H9 (cell line): ENCODE measurements at regions not wholly inside any gene's neighbourhood (a gene's known extent, or its start where the extent isn't known, plus 50 kb on each side); places are given as distances from the start of the nearest gene placed in this dataset.

Experiments used
- DNase-seq: peaks from one replicate; pipeline ENCODE4 v3.0.0-alpha.2; 2017
- H2AFZ ChIP-seq: one replicate; pipeline ENCODE4 v1.6.1; 2013; ENCODE audit warnings: mild to moderate bottlenecking, low read length, control low read depth, moderate library complexity
- H2AK5ac ChIP-seq: 2 replicates; pipeline ENCODE4 v1.6.1; 2013; ENCODE audit warnings: low read length, control low read depth, mixed read lengths; ENCODE audit not compliant: insufficient read length
- H2BK120ac ChIP-seq: one replicate; pipeline ENCODE4 v1.6.1; 2013; ENCODE audit warnings: low read depth, mild to moderate bottlenecking, low read length, control low read depth, inconsistent platforms; ENCODE audit not compliant: poor library complexity, severe bottlenecking
- H2BK12ac ChIP-seq: 2 replicates; pipeline ENCODE4 v1.6.1; 2013; ENCODE audit warnings: low read length, control low read depth, mixed read lengths, low read depth; ENCODE audit not compliant: insufficient read length
- H2BK15ac ChIP-seq: 2 replicates; pipeline ENCODE4 v1.6.1; 2013; ENCODE audit warnings: low read depth, low read length, control low read depth
- H2BK20ac ChIP-seq: one replicate; pipeline ENCODE4 v1.6.1; 2013; ENCODE audit warnings: low read depth, mild to moderate bottlenecking, low read length, control low read depth, inconsistent platforms; ENCODE audit not compliant: poor library complexity, severe bottlenecking
- H2BK5ac ChIP-seq: 2 replicates; pipeline ENCODE4 v1.6.1; 2013; ENCODE audit warnings: low read length, control low read depth, mixed read lengths; ENCODE audit not compliant: insufficient read length
- H3K14ac ChIP-seq: 2 replicates; pipeline ENCODE4 v1.6.1; 2013; ENCODE audit warnings: low read length, control low read depth; ENCODE audit not compliant: insufficient read depth
- H3K18ac ChIP-seq: 2 replicates; pipeline ENCODE4 v1.6.1; 2013; ENCODE audit warnings: low read depth, mild to moderate bottlenecking, mixed read lengths, low read length, control low read depth; ENCODE audit not compliant: insufficient read length
- H3K23ac ChIP-seq: 2 replicates; pipeline ENCODE4 v1.6.1; 2013; ENCODE audit warnings: low read length, control low read depth, mixed read lengths, low read depth; ENCODE audit not compliant: insufficient read length
- H3K23me2 ChIP-seq: 2 replicates; pipeline ENCODE4 v1.6.1; 2013; ENCODE audit warnings: low read depth, mild to moderate bottlenecking, mixed read lengths, low read length, control low read depth; ENCODE audit not compliant: insufficient read length, poor library complexity, severe bottlenecking
- H3K27ac ChIP-seq: 2 replicates; pipeline ENCODE4 v1.5.1; 2013; ENCODE audit warnings: low read length, control low read depth, mixed read lengths, low read depth; ENCODE audit not compliant: insufficient read length
- H3K27me3 ChIP-seq: 2 replicates; pipeline ENCODE4 v1.6.1; 2013; ENCODE audit warnings: low read length, control low read depth, inconsistent platforms; ENCODE audit not compliant: insufficient read depth
- H3K4ac ChIP-seq: 2 replicates; pipeline ENCODE4 v1.6.1; 2013; ENCODE audit warnings: low read depth, mild to moderate bottlenecking, control low read depth, inconsistent platforms, low read length, moderate library complexity
- H3K4me1 ChIP-seq: 2 replicates; pipeline ENCODE4 v1.6.1; 2013; ENCODE audit warnings: low read length, control low read depth, inconsistent platforms; ENCODE audit not compliant: insufficient read depth
- H3K4me2 ChIP-seq: 2 replicates; pipeline ENCODE4 v1.6.1; 2013; ENCODE audit warnings: low read length, control low read depth, mixed read lengths; ENCODE audit not compliant: insufficient read length, insufficient read depth
- H3K56ac ChIP-seq: 2 replicates; pipeline ENCODE4 v1.6.1; 2013; ENCODE audit warnings: low read depth, mild to moderate bottlenecking, mixed read lengths, low read length, control low read depth; ENCODE audit not compliant: insufficient read length
- H3K79me1 ChIP-seq: 2 replicates; pipeline ENCODE4 v1.6.1; 2013; ENCODE audit warnings: low read depth, mild to moderate bottlenecking, moderate library complexity, low read length, control low read depth, inconsistent platforms; ENCODE audit not compliant: insufficient read depth, poor library complexity, severe bottlenecking
- H3K79me2 ChIP-seq: 2 replicates; pipeline ENCODE4 v1.6.1; 2013; ENCODE audit warnings: low read length, control low read depth, inconsistent platforms; ENCODE audit not compliant: insufficient read depth
- H3K9ac ChIP-seq: 2 replicates; pipeline ENCODE4 v1.6.1; 2013; ENCODE audit warnings: low read length, control low read depth, mixed read lengths; ENCODE audit not compliant: insufficient read length; ENCODE audit errors: extremely low read depth
- H3K9me3 ChIP-seq: one replicate; pipeline ENCODE4 v1.6.1; 2013; ENCODE audit warnings: low read depth, low read length, inconsistent platforms; ENCODE audit not compliant: control insufficient read depth
- H3T11ph ChIP-seq: one replicate; pipeline ENCODE4 v1.6.1; 2013; ENCODE audit warnings: mild to moderate bottlenecking, low read length, control low read depth, inconsistent platforms
- H4K20me1 ChIP-seq: one replicate; pipeline ENCODE4 v1.6.1; 2013; ENCODE audit not compliant: control insufficient read depth, insufficient read length, insufficient read depth
- H4K5ac ChIP-seq: 2 replicates; pipeline ENCODE4 v1.6.1; 2013; ENCODE audit warnings: low read depth, mild to moderate bottlenecking, mixed read lengths, low read length, control low read depth; ENCODE audit not compliant: insufficient read length
- H4K8ac ChIP-seq: replicated peaks from 2 replicates; pipeline ENCODE4 v1.6.1; 2013; ENCODE audit warnings: low read length, control low read depth, mixed read lengths, low read depth; ENCODE audit not compliant: insufficient read length
- H4K91ac ChIP-seq: 2 replicates; pipeline ENCODE4 v1.6.1; 2013; ENCODE audit warnings: low read depth, mild to moderate bottlenecking, moderate library complexity, mixed read lengths, low read length, control low read depth; ENCODE audit not compliant: insufficient read length
- H3K27ac Mint-ChIP-seq, 3 experiments: 2 replicates in 2 of 3; 3 replicates in 1 of 3; pipeline ENCODE4 v1.8.0; 2020 to 2021; ENCODE audit warnings: mixed read lengths in 3 of 3, mild to moderate bottlenecking in 1 of 3, moderate library complexity in 1 of 3
- H3K27me3 Mint-ChIP-seq: 2 replicates; pipeline ENCODE4 v1.8.0; 2021; ENCODE audit warnings: low read depth, mild to moderate bottlenecking, moderate library complexity, mixed read lengths
- H3K36me3 Mint-ChIP-seq, 3 experiments: 2 replicates in 2 of 3; 3 replicates in 1 of 3; pipeline ENCODE4 v1.8.0; 2020 to 2021; ENCODE audit warnings: low read depth in 3 of 3, mixed read lengths in 3 of 3; ENCODE audit not compliant: insufficient read depth in 1 of 3
- H3K4me1 Mint-ChIP-seq, 2 experiments: 2 replicates each; pipeline ENCODE4 v1.8.0; 2020; ENCODE audit warnings: mixed read lengths in 2 of 2
- H3K4me3 Mint-ChIP-seq, 2 experiments: 2 replicates in 1 of 2; 3 replicates in 1 of 2; pipeline ENCODE4 v1.8.0; 2020 to 2021; ENCODE audit warnings: mild to moderate bottlenecking in 2 of 2, mixed read lengths in 2 of 2, moderate library complexity in 1 of 2
- H3K9me3 Mint-ChIP-seq, 2 experiments: 2 replicates in 1 of 2; 3 replicates in 1 of 2; pipeline ENCODE4 v1.8.0; 2020; ENCODE audit warnings: mild to moderate bottlenecking in 2 of 2, mixed read lengths in 2 of 2, moderate library complexity in 1 of 2
- WGBS: extraction: QIAGEN DNeasy Blood & Tissue Kit; methylation state at CpG from one replicate; pipeline ENCODE4 v1.1.7; 2013; ENCODE audit warnings: missing lambda C conversion rate, low lambda C conversion rate, mixed read lengths; ENCODE audit not compliant: insufficient read length; ENCODE audit errors: extremely low coverage; 5-methylcytosine and 5-hydroxymethylcytosine counted together
- TF ChIP-seq, protein P1 (sequence below): fragments of 200-600 bp; sonication (generic); conservative IDR thresholded peaks from 3 replicates; pipeline ENCODE4 v1.8.0; 2021; ENCODE audit warnings: antibody characterized with exemption, mild to moderate bottlenecking

DNA sequence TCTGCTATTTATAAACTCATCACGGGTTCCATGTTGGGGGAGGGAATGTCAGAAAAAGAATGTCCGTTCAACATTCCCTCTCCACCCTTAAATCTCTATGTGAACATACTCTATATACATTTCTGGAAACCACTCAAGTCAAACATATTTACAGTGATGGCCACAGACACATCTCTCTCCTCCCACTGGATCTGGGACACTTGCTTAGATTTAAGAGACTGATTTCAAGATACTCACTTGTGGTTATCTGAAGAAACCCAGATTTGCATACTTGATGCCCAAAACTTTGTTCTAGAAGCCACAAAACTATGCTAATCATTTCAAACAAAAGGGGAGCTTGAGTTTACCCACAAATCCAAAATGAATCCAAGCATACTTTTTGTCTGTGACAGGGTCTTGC lies 182.9 kb upstream of the SOX9 start:
- Histone ChIP-seq H2BK20ac (no peak overlapping the region), H3K27me3 (no peaks in the 10 kb centered on the region), H2BK12ac (no peak overlapping the region), H3K4me1 (no peaks in the 10 kb centered on the region), H3K56ac (no peak overlapping the region), H3K4ac (no peak overlapping the region), H2AFZ (no peak overlapping the region), H2BK15ac (no peak overlapping the region), H3K9ac (no peak overlapping the region), H4K91ac (no peak overlapping the region), H3K18ac (no peak overlapping the region), H4K5ac (no peak overlapping the region), H4K8ac (no peak overlapping the region), H3K4me2 (no peak overlapping the region), H3K23ac (no peak overlapping the region), H4K20me1 (no peaks in the 10 kb centered on the region), H3K14ac (no peak overlapping the region), H3K79me2 (no peaks in the 10 kb centered on the region), H2AK5ac (no peak overlapping the region), H3K23me2 (no peaks in the 10 kb centered on the region), H3K9me3 (no peaks in the 10 kb centered on the region), H2BK5ac (no peak overlapping the region), H3K79me1 (no peaks in the 10 kb centered on the region), H3T11ph (no peak overlapping the region), H3K27ac (no peak overlapping the region), H2BK120ac (no peak overlapping the region)
- DNase-seq, result no peak
- no CpG with 5 or more reads among the region's 2 CpGs for WGBS
- Mint-ChIP-seq H3K4me1 (peaks cover 7 to 11% of the 10 kb centered on the region in 2 experiments), H3K27me3 (no peaks in the 10 kb centered on the region), H3K9me3 (no peaks in the 10 kb centered on the region), H3K4me3 (no peak overlapping the region), H3K36me3 (no peaks in the 10 kb centered on the region), H3K27ac (no peak overlapping the region)
- TF ChIP-seq, protein P1, sequence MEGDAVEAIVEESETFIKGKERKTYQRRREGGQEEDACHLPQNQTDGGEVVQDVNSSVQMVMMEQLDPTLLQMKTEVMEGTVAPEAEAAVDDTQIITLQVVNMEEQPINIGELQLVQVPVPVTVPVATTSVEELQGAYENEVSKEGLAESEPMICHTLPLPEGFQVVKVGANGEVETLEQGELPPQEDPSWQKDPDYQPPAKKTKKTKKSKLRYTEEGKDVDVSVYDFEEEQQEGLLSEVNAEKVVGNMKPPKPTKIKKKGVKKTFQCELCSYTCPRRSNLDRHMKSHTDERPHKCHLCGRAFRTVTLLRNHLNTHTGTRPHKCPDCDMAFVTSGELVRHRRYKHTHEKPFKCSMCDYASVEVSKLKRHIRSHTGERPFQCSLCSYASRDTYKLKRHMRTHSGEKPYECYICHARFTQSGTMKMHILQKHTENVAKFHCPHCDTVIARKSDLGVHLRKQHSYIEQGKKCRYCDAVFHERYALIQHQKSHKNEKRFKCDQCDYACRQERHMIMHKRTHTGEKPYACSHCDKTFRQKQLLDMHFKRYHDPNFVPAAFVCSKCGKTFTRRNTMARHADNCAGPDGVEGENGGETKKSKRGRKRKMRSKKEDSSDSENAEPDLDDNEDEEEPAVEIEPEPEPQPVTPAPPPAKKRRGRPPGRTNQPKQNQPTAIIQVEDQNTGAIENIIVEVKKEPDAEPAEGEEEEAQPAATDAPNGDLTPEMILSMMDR, result no peak
